GM12878 (cell line): ENCODE measurements at regions not wholly inside any gene's neighbourhood (a gene's known extent, or its start where the extent isn't known, plus 50 kb on each side); places are given as distances from the start of the nearest gene placed in this dataset.

Experiments used
- ATAC-seq: fragments of 200-7000 bp; cut with Tn5 transposase; 3 replicates; pipeline ENCODE4 v1.9.1; 2020; ENCODE audit warnings: mild to moderate bottlenecking, moderate library complexity
- BruUV-seq: library from RNA; stranded (reverse); fragments of 400-500 nt; replicated peaks from 2 replicates; lab custom pipeline; 2021; lab: Mats Ljungman, UMichigan
- CTCF ChIA-PET: fragments of 300-600 bp; sonication (Branson Sonifier 250); formaldehyde crosslinking; extraction: SDS; loops from one replicate; lab custom pipeline; 2021; ENCODE audit warnings: inconsistent platforms; lab: Yijun Ruan, JAX
- POLR2A ChIA-PET: fragments of 350-600 bp; formaldehyde crosslinking; extraction: SDS; loops from one replicate; lab custom pipeline; 2021; ENCODE audit warnings: inconsistent platforms; lab: Charles Lee
- RAD21 ChIA-PET: fragments of 300-600 bp; sonication (Branson Sonifier 250); formaldehyde crosslinking; loops from one replicate; lab custom pipeline; 2023; ENCODE audit warnings: antibody characterized with exemption; ENCODE audit not compliant: unreplicated experiment; lab: Charles Lee
- SMC1A ChIA-PET: fragments of 300-600 bp; sonication (Branson Sonifier 250); formaldehyde crosslinking; loops from one replicate; lab custom pipeline; 2023; ENCODE audit not compliant: unreplicated experiment, uncharacterized antibody; lab: Charles Lee
- DNase-seq: peaks from one replicate; pipeline ENCODE4 v3.0.0-alpha.2; 2011; ENCODE audit warnings: low read depth, low spot score
- FAIRE-seq: peaks from 3 replicates; lab custom pipeline; 2011; peaks lifted over from hg19 to GRCh38; lab: Jason Lieb, UNC
- H2AFZ ChIP-seq: 2 replicates; pipeline ENCODE4 v1.6.0; 2011; ENCODE audit warnings: low read depth, low read length, control low read depth; ENCODE audit not compliant: control insufficient read depth
- H3K27ac ChIP-seq: 2 replicates; pipeline ENCODE4 v1.5.1; 2011; ENCODE audit warnings: control low read depth; ENCODE audit not compliant: control insufficient read depth, insufficient read depth
- H3K27me3 ChIP-seq, 2 experiments: replicated peaks in 1 of 2; 2 replicates each; pipeline versions ENCODE4 v1.6.0 to v1.6.1; 2011; ENCODE audit warnings: low read length in 1 of 2; ENCODE audit not compliant: control insufficient read depth in 2 of 2, insufficient read depth in 2 of 2
- H3K36me3 ChIP-seq, 2 experiments: 2 replicates each; pipeline ENCODE4 v1.5.1; 2011; ENCODE audit warnings: low read length in 1 of 2; ENCODE audit not compliant: control insufficient read depth in 2 of 2, insufficient read depth in 2 of 2
- H3K4me1 ChIP-seq: 2 replicates; pipeline ENCODE4 v1.6.1; 2011; ENCODE audit warnings: mild to moderate bottlenecking, low read length, moderate library complexity, mixed read lengths; ENCODE audit not compliant: control insufficient read depth, insufficient read depth
- H3K4me2 ChIP-seq: 2 replicates; pipeline ENCODE4 v1.6.0; 2011; ENCODE audit warnings: control low read depth; ENCODE audit not compliant: control insufficient read depth, insufficient read depth
- H3K4me3 ChIP-seq: fragments of 200-600 bp; sonication (generic); 2 replicates; pipeline ENCODE4 v1.5.1; 2016
- H3K79me2 ChIP-seq: 2 replicates; pipeline ENCODE4 v1.6.0; 2011; ENCODE audit warnings: low read length; ENCODE audit not compliant: control insufficient read depth, insufficient read depth
- H3K9ac ChIP-seq: 2 replicates; pipeline ENCODE4 v1.8.0; 2011; ENCODE audit warnings: low read length, control low read depth, mixed read lengths; ENCODE audit not compliant: control insufficient read depth, insufficient read depth
- H3K9me3 ChIP-seq: replicated peaks from 3 replicates; pipeline ENCODE4 v1.5.1; 2011; ENCODE audit warnings: mild to moderate bottlenecking, low read length; ENCODE audit not compliant: control insufficient read depth, insufficient read depth
- H4K20me1 ChIP-seq: 2 replicates; pipeline ENCODE4 v1.6.0; 2011; ENCODE audit not compliant: control insufficient read depth, insufficient read depth
- ASH2L ChIP-seq: fragments of 300-600, 200-600 bp; sonication (generic); IDR thresholded peaks from 2 replicates; pipeline ENCODE4 v1.6.1; 2017; ENCODE audit warnings: low read depth, mild to moderate bottlenecking, borderline replicate concordance
- BMI1 ChIP-seq: fragments of 450-650 bp; IDR thresholded peaks from 2 replicates; pipeline ENCODE4 v1.6.1; 2016; ENCODE audit warnings: mild to moderate bottlenecking, moderate library complexity, borderline replicate concordance
- CBX3 ChIP-seq: fragments of 200-600 bp; sonication (generic); IDR thresholded peaks from 2 replicates; pipeline ENCODE4 v1.6.1; 2016; ENCODE audit warnings: low read depth, borderline replicate concordance
- ESRRA ChIP-seq: IDR thresholded peaks from 2 replicates; pipeline ENCODE4 v1.6.1; 2012; ENCODE audit warnings: mild to moderate bottlenecking, low read length, improper control_type of control experiment
- MEF2B ChIP-seq: fragments of 450-650 bp; IDR thresholded peaks from 2 replicates; pipeline ENCODE4 v1.6.1; 2018; ENCODE audit warnings: mild to moderate bottlenecking, moderate library complexity; ENCODE audit not compliant: partially characterized antibody, poor library complexity, severe bottlenecking
- NR2C1 ChIP-seq: fragments of 450-650 bp; IDR thresholded peaks from 2 replicates; pipeline ENCODE4 v1.6.1; 2017; ENCODE audit warnings: antibody characterized with exemption, mild to moderate bottlenecking, moderate library complexity
- NR2C2 ChIP-seq: IDR thresholded peaks from 2 replicates; pipeline ENCODE4 v1.6.1; 2011; ENCODE audit warnings: borderline replicate concordance, low read depth; ENCODE audit not compliant: control insufficient read depth, insufficient read length
- RB1 ChIP-seq: fragments of 450-650 bp; formaldehyde crosslinking; IDR thresholded peaks from 2 replicates; pipeline ENCODE4 v1.6.1; 2017; ENCODE audit warnings: mild to moderate bottlenecking, borderline replicate concordance
- REST ChIP-seq: IDR thresholded peaks from 2 replicates; pipeline ENCODE4 v1.6.1; 2012; ENCODE audit warnings: mild to moderate bottlenecking, low read depth, low read length
- SIX5 ChIP-seq: IDR thresholded peaks from 2 replicates; pipeline ENCODE4 v1.6.1; 2011; ENCODE audit warnings: mild to moderate bottlenecking, low read depth, low read length, moderate library complexity; ENCODE audit not compliant: severe bottlenecking
- SP1 ChIP-seq: IDR thresholded peaks from one replicate; pipeline ENCODE4 v1.6.1; 2011; ENCODE audit warnings: low read depth, low read length
- SUPT20H ChIP-seq: IDR thresholded peaks from 2 replicates; pipeline ENCODE4 v1.6.1; 2011; ENCODE audit warnings: low read depth, mild to moderate bottlenecking, low read length, moderate library complexity, borderline replicate concordance; ENCODE audit not compliant: control insufficient read depth
- ZBED1 ChIP-seq: IDR thresholded peaks from 2 replicates; pipeline ENCODE4 v1.6.1; 2016; ENCODE audit warnings: borderline replicate concordance
- WGBS: methylation state at CpG from one replicate; pipeline ENCODE4 v1.1.6; 2016; ENCODE audit warnings: low lambda C conversion rate; ENCODE audit not compliant: insufficient replicate concordance, insufficient coverage; ENCODE audit errors: missing lambda C conversion rate; 5-methylcytosine and 5-hydroxymethylcytosine counted together
- in situ Hi-C: fragments of 300-500 bp; cut with MboI; formaldehyde crosslinking; loops from 9 replicates; pipeline ENCODE4 v1.14.3; 2018; ENCODE audit warnings: mixed read lengths
- intact Hi-C: fragments of 100-400 bp; cut with micrococcal nuclease; formaldehyde crosslinking; loops from one replicate; pipeline ENCODE4 v1.14.2; 2022; ENCODE audit not compliant: unreplicated experiment

- no peak for TF ChIP-seq SP1
- no peak for TF ChIP-seq ZBED1
- no peak for TF ChIP-seq SIX5
- WGBS: 10% methylated on average over 4 of the region's 4 CpGs
- CTCF ChIA-PET: interaction anchor here (0.8 to 5.7 kb wide), 2 partner anchors 8 to 220 kb away, joined by 3 to 69 read pairs; no protein-coding TSS in a partner anchor
- Histone ChIP-seq H3K4me2 (no peak overlapping the region), H4K20me1 (no peaks in the 10 kb centered on the region), H2AFZ (no peak overlapping the region), H3K27me3 (no peaks in the 10 kb centered on the region), H3K9ac (no peak overlapping the region), H3K79me2 (no peaks in the 10 kb centered on the region), H3K36me3 (no peaks in the 10 kb centered on the region), H3K4me1 (no peaks in the 10 kb centered on the region; the same call in 1 of the 2 replicates), H3K9me3 (peaks cover 3% of the 10 kb centered on the region; the same call in 2 of the 3 replicates), H3K27ac (no peak overlapping the region), H3K4me3 (no peak overlapping the region)
- POLR2A ChIA-PET: no interaction called here
- intact Hi-C loops: loop anchor here (10.0 kb wide), 1 partner anchor 659 kb away; no protein-coding TSS in a partner anchor
- ATAC-seq (no peak), DNase-seq (no peak), FAIRE-seq (no peak)
- BruUV-seq: no TSS peak
- in situ Hi-C loops: no loop called here
- RAD21 ChIA-PET: interaction anchor here (1.1 kb wide), 1 partner anchor 219 kb away, joined by 5 read pairs; no protein-coding TSS in a partner anchor
- SMC1A ChIA-PET: interaction anchor here (1.0 kb wide), 1 partner anchor 218 kb away, joined by 4 read pairs; no protein-coding TSS in a partner anchor
These were observed 63.5 kb downstream of the TBXT start for GRCh38 chr6:166104107-166104506.

GRCh38 chr6:166101819-166102419 is 65.7 kb downstream of the TBXT start:
- Histone ChIP-seq H2AFZ (no peak overlapping the region), H3K27ac (no peak overlapping the region), H3K36me3 (no peaks in the 10 kb centered on the region), H3K4me3 (no peak overlapping the region), H3K9ac (no peak overlapping the region), H3K4me2 (no peak overlapping the region), H3K27me3 (no peaks in the 10 kb centered on the region), H3K79me2 (no peaks in the 10 kb centered on the region), H4K20me1 (no peaks in the 10 kb centered on the region), H3K9me3 (peaks cover 3% of the 10 kb centered on the region; the same call in 2 of the 3 replicates), H3K4me1 (no peaks in the 10 kb centered on the region; the same call in 1 of the 2 replicates)
- DNase-seq (no peak), ATAC-seq (no peak), FAIRE-seq (no peak)
- CTCF ChIA-PET: interaction anchor here (0.9 kb wide), 1 partner anchor 217 kb away, joined by 4 read pairs; no protein-coding TSS in a partner anchor
- RAD21 ChIA-PET: no interaction called here
- SMC1A ChIA-PET: no interaction called here
- no TSS peak for BruUV-seq
- in situ Hi-C loops (no loop called here), intact Hi-C loops (loop anchor here (10.0 kb wide), 1 partner anchor 657 kb away; no protein-coding TSS in a partner anchor)
- POLR2A ChIA-PET: no interaction called here
- TF ChIP-seq REST (no peak), ASH2L (no peak), RB1 (no peak), MEF2B (no peak), NR2C1 (no peak), SUPT20H (no peak), NR2C2 (no peak), ESRRA (no peak), CBX3 (no peak), BMI1 (no peak)
